ENCODE measurements at regions not wholly inside any gene's neighbourhood (a gene's known extent, or its start where the extent isn't known, plus 50 kb on each side); places are given as distances from the start of the nearest gene placed in this dataset.

DNA sequence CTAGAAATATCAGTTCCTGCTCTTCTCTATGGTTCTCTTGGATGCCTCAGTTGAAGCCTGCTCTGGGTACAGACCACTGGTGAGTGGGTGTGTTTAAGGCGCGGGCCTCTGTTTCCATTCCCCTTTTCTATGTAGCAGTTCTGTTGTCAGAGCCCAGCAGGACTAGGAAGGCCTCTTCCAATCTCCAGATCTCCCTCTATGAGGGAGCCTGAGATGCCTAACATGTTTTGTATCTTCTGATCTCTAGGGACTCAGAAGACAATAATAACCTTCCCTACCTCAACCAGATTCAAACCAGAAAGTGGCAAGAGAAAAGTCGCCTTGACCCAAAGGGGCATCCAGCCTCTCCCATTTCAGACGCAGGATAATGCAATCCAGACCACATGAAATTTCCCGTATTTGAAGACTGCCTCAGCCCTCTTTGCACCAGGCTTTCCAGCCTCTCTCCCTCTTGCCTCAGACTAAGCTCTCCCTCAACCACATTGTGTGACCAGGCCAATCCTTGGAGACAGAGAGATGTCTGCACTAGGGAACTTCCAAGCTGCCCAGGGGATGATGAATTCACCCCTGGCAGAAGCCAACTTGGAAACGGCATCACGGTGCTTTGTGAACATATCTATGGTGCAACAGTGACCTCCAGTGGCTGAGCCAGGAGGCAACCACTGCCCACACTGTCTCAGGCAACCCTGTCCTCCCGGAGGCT, 150.1 kb upstream of the UBASH3B start:
- H3K9me3 ChIP-seq (replicated peaks; ENCODE audit: control insufficient read depth, low read depth, low read length) = no peaks in the 10 kb centered on the region
- H3K4me3 ChIP-seq (ENCODE audit: low read length) = no peak overlapping the region
- peaks cover 3% of the 10 kb centered on the region for H3K4me1 ChIP-seq (ENCODE audit: control insufficient read depth, insufficient read depth, low read length)
- H3K27me3 ChIP-seq (ENCODE audit: control insufficient read depth, insufficient read depth, low read length) = no peaks in the 10 kb centered on the region
- no peaks in the 10 kb centered on the region for H3K36me3 ChIP-seq (ENCODE audit: control insufficient read depth, insufficient read depth, low read length)
- H3K27ac ChIP-seq (ENCODE audit: low read length) = no peak overlapping the region
- DNase-seq = peak; percentile 89
- WGBS (ENCODE audit: insufficient coverage) = 11% methylated on average over 5 of the region's 8 CpGs

DNA sequence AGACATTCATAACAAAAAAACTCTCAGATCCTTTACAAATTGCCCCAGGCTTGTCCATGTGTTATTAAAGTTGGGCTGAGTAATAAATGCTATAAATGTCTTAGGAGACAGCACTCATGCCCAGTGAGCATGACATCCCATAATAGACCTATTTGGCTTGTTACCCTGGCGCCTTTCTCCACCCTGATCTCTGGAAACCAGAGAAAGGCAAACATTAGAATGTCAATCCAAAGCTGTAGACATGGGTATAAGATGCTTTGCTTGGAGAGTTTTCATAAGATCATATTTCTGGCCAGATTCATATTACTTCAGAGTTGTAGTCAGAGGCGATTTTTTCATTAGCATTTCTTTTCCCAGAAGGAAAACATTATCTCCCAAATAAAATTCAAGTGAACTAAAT, 161.3 kb upstream of the UBASH3B start:
- Histone ChIP-seq H3K4me1 (ENCODE audit: control insufficient read depth, insufficient read depth, low read length) (peaks cover 2% of the 10 kb centered on the region), H3K36me3 (ENCODE audit: control insufficient read depth, insufficient read depth, low read length) (no peaks in the 10 kb centered on the region), H3K27ac (ENCODE audit: low read length) (no peak overlapping the region), H3K27me3 (ENCODE audit: control insufficient read depth, insufficient read depth, low read length) (no peaks in the 10 kb centered on the region), H3K4me3 (ENCODE audit: low read length) (no peak overlapping the region), H3K9me3 (replicated peaks; ENCODE audit: control insufficient read depth, low read depth, low read length) (no peaks in the 10 kb centered on the region)
- WGBS (ENCODE audit: insufficient coverage) = no CpG with 5 or more reads among the region's 2 CpGs
- peak; percentile 72 for DNase-seq

GRCh38 chr11:122491509-122491908, 164.0 kb upstream of the UBASH3B start:
- DNase-seq = peak; percentile 92
- WGBS (ENCODE audit: insufficient coverage) = no CpG with 5 or more reads among the region's 3 CpGs

DNA sequence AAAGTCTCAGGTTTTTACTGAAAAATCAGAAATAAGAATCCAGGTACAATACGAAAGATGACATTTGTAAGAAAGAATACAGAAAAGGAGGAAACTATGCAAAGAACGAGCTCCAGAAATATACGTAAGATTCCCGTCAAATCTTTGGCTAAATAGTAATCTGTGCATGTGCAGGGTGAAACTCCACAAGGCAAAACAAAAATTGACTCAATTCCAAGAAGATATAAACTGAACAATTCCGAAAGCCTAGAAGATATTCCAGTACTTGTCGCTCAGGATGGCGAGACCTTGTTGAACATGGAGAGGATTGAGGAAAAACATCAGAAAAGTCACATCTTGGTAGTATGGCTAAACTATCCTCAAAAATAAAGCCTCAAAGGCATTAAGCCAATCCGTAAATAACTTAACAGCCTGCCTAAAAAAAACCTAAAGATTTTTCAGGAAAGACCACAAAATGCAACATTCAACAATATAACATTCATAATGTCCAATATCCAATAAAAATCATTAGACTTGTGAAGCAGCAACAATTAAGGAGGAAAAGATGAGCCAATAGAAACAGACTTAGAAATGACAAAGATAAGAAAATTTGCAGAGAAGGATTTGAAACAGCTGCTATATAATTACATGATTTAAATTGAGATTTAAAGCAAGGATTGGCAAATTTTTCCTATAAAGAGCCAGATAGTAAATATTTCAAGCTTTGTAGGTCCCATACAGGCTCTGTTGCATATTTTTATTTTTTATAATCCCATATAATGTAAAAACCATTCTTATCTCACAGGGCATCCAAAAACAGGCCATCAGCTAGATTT, 166.4 kb upstream of the UBASH3B start:
- no peak overlapping the region for H3K4me3 ChIP-seq (ENCODE audit: low read length)
- H3K27me3 ChIP-seq (ENCODE audit: control insufficient read depth, insufficient read depth, low read length) = no peaks in the 10 kb centered on the region
- no peaks in the 10 kb centered on the region for H3K9me3 ChIP-seq (replicated peaks; ENCODE audit: control insufficient read depth, low read depth, low read length)
- H3K27ac ChIP-seq (ENCODE audit: low read length) = no peak overlapping the region
- DNase-seq = no peak
- no peaks in the 10 kb centered on the region for H3K36me3 ChIP-seq (ENCODE audit: control insufficient read depth, insufficient read depth, low read length)
- WGBS (ENCODE audit: insufficient coverage) = no CpG with 5 or more reads among the region's 8 CpGs
- H3K4me1 ChIP-seq (ENCODE audit: control insufficient read depth, insufficient read depth, low read length) = peaks cover 2% of the 10 kb centered on the region

More at GRCh38 chr11:122491509-122491908, 164.0 kb upstream of the UBASH3B start:
- peak overlapping the region; percentile 66 for H3K27ac ChIP-seq (ENCODE audit: low read length)
- H3K27me3 ChIP-seq (ENCODE audit: control insufficient read depth, insufficient read depth, low read length) = no peaks in the 10 kb centered on the region
- H3K4me3 ChIP-seq (ENCODE audit: low read length) = no peak overlapping the region
- H3K9me3 ChIP-seq (replicated peaks; ENCODE audit: control insufficient read depth, low read depth, low read length) = no peaks in the 10 kb centered on the region
- H3K36me3 ChIP-seq (ENCODE audit: control insufficient read depth, insufficient read depth, low read length) = no peaks in the 10 kb centered on the region
- peaks cover 2% of the 10 kb centered on the region for H3K4me1 ChIP-seq (ENCODE audit: control insufficient read depth, insufficient read depth, low read length)

- DNase-seq = no peak
- no CpG with 5 or more reads among the region's 3 CpGs for WGBS (ENCODE audit: insufficient coverage)
- H3K4me1 ChIP-seq (ENCODE audit: control insufficient read depth, insufficient read depth, low read length) = peaks cover 2% of the 10 kb centered on the region
- peaks cover 3% of the 10 kb centered on the region for H3K9me3 ChIP-seq (replicated peaks; ENCODE audit: control insufficient read depth, low read depth, low read length)
- no peak overlapping the region for H3K4me3 ChIP-seq (ENCODE audit: low read length)
- no peak overlapping the region for H3K27ac ChIP-seq (ENCODE audit: low read length)
- H3K27me3 ChIP-seq (ENCODE audit: control insufficient read depth, insufficient read depth, low read length) = no peaks in the 10 kb centered on the region
- H3K36me3 ChIP-seq (ENCODE audit: control insufficient read depth, insufficient read depth, low read length) = no peaks in the 10 kb centered on the region
These were observed 167.9 kb upstream of the UBASH3B start for GRCh38 chr11:122487669-122488068.

GRCh38 chr11:122486793-122487495, 168.6 kb upstream of the UBASH3B start:
- Histone ChIP-seq H3K36me3 (ENCODE audit: control insufficient read depth, insufficient read depth, low read length) (no peaks in the 10 kb centered on the region), H3K4me3 (ENCODE audit: low read length) (no peak overlapping the region), H3K27ac (ENCODE audit: low read length) (no peak overlapping the region), H3K4me1 (ENCODE audit: control insufficient read depth, insufficient read depth, low read length) (peaks cover 2% of the 10 kb centered on the region), H3K9me3 (replicated peaks; ENCODE audit: control insufficient read depth, low read depth, low read length) (peaks cover 3% of the 10 kb centered on the region), H3K27me3 (ENCODE audit: control insufficient read depth, insufficient read depth, low read length) (no peaks in the 10 kb centered on the region)
- no peak for DNase-seq
- WGBS (ENCODE audit: insufficient coverage) = 96% methylated on average over 3 of the region's 5 CpGs

DNA sequence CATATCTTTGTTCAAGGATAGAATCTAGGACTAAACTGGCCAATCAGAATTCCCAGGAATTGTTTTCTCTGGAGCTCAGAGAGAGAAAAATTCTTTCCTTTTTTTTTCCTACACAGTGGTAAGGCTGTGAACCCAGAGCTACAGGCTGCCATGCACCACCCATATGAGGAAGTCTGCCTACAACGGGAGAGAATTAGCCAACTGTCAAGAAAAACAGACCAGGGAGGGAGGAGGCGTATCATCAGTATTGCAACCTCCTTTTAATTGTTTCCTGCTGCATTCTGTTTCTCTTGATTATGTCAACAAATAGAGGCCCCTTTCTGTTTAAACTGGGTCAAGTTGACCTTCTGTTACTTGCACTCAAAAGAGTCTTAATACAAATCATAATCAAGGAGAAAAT, 176.5 kb upstream of the UBASH3B start:
- no peaks in the 10 kb centered on the region for H3K36me3 ChIP-seq (ENCODE audit: control insufficient read depth, insufficient read depth, low read length)
- H3K4me3 ChIP-seq (ENCODE audit: low read length) = no peak overlapping the region
- WGBS (ENCODE audit: insufficient coverage) = 70% methylated on average over 2 of the region's 2 CpGs
- H3K4me1 ChIP-seq (ENCODE audit: control insufficient read depth, insufficient read depth, low read length) = no peaks in the 10 kb centered on the region
- DNase-seq = no peak
- no peaks in the 10 kb centered on the region for H3K27me3 ChIP-seq (ENCODE audit: control insufficient read depth, insufficient read depth, low read length)
- no peak overlapping the region for H3K27ac ChIP-seq (ENCODE audit: low read length)
- peaks cover 3% of the 10 kb centered on the region for H3K9me3 ChIP-seq (replicated peaks; ENCODE audit: control insufficient read depth, low read depth, low read length)

DNA sequence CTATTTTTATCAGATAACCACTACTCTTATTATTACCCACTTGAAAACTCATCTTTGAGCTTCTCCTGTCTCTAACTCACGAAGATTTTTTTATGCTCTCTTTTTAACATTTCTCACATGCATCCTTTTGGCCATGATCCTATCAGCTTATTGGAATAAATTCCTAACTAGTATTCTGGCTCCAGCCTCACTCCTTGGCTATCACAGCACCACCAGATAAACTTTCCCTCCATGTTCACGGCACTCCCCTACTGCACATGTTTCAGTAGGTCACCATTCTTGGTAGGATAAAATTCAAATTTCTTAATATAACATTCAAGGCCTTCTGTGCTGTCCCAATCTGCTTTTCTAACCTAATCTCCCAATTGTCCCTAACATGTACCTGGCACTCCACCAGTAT, 186.6 kb upstream of the UBASH3B start:
- no peaks in the 10 kb centered on the region for H3K4me1 ChIP-seq (ENCODE audit: control insufficient read depth, insufficient read depth, low read length)
- 75% methylated on average over 1 of the region's 2 CpGs for WGBS (ENCODE audit: insufficient coverage)
- H3K4me3 ChIP-seq (ENCODE audit: low read length) = no peak overlapping the region
- no peak for DNase-seq
- H3K27me3 ChIP-seq (ENCODE audit: control insufficient read depth, insufficient read depth, low read length) = no peaks in the 10 kb centered on the region
- H3K9me3 ChIP-seq (replicated peaks; ENCODE audit: control insufficient read depth, low read depth, low read length) = peaks cover 4% of the 10 kb centered on the region
- no peak overlapping the region for H3K27ac ChIP-seq (ENCODE audit: low read length)
- no peaks in the 10 kb centered on the region for H3K36me3 ChIP-seq (ENCODE audit: control insufficient read depth, insufficient read depth, low read length)

GRCh38 chr11:122463530-122463929, 192.0 kb upstream of the UBASH3B start:
- H3K27me3 ChIP-seq (ENCODE audit: control insufficient read depth, insufficient read depth, low read length) = no peaks in the 10 kb centered on the region
- peaks cover 13% of the 10 kb centered on the region for H3K9me3 ChIP-seq (replicated peaks; ENCODE audit: control insufficient read depth, low read depth, low read length)
- no peaks in the 10 kb centered on the region for H3K36me3 ChIP-seq (ENCODE audit: control insufficient read depth, insufficient read depth, low read length)
- no peak for DNase-seq
- no peaks in the 10 kb centered on the region for H3K4me1 ChIP-seq (ENCODE audit: control insufficient read depth, insufficient read depth, low read length)
- H3K27ac ChIP-seq (ENCODE audit: low read length) = no peak overlapping the region
- no peak overlapping the region for H3K4me3 ChIP-seq (ENCODE audit: low read length)

GRCh38 chr11:122459064-122459463, 196.5 kb upstream of the UBASH3B start:
- Histone ChIP-seq H3K4me3 (ENCODE audit: low read length) (no peak overlapping the region), H3K36me3 (ENCODE audit: control insufficient read depth, insufficient read depth, low read length) (no peaks in the 10 kb centered on the region), H3K4me1 (ENCODE audit: control insufficient read depth, insufficient read depth, low read length) (no peaks in the 10 kb centered on the region), H3K27ac (ENCODE audit: low read length) (no peak overlapping the region), H3K9me3 (replicated peaks; ENCODE audit: control insufficient read depth, low read depth, low read length) (peaks cover 18% of the 10 kb centered on the region), H3K27me3 (ENCODE audit: control insufficient read depth, insufficient read depth, low read length) (no peaks in the 10 kb centered on the region)
- DNase-seq = no peak
- WGBS (ENCODE audit: insufficient coverage) = no CpG with 5 or more reads among the region's 3 CpGs
